Right atrium auricular region (tissue), 2 donors: ENCODE measurements at regions not wholly inside any gene's neighbourhood (a gene's known extent, or its start where the extent isn't known, plus 50 kb on each side); places are given as distances from the start of the nearest gene placed in this dataset.

Source experiments
- DNase-seq: peaks from one replicate; pipeline ENCODE4 v3.0.0-alpha.2; 2019; ENCODE audit warnings: low spot score
- H3K27ac ChIP-seq, 2 donors: fragments of 200-600 bp; sonication (generic); 1 replicate in 1 of 2; 2 replicates in 1 of 2; pipeline ENCODE4 v1.5.1; 2016 to 2019
- H3K27me3 ChIP-seq, 2 donors: fragments of 200-600 bp; sonication (generic); one replicate each; pipeline versions ENCODE4 v1.5.1 to v1.6.0; 2017 to 2019
- H3K36me3 ChIP-seq: fragments of 200-600 bp; sonication (generic); one replicate; pipeline ENCODE4 v1.5.1; 2016
- H3K4me1 ChIP-seq, 2 donors: fragments of 200-600 bp; sonication (generic); one replicate each; pipeline versions ENCODE4 v1.5.1 to v1.6.0; 2017 to 2019
- H3K4me3 ChIP-seq, 2 donors: fragments of 200-600 bp; sonication (generic); 1 replicate in 1 of 2; 2 replicates in 1 of 2; pipeline ENCODE4 v1.5.1; 2017 to 2019; ENCODE audit warnings: mild to moderate bottlenecking in 1 of 2, moderate library complexity in 1 of 2
- H3K9me3 ChIP-seq, 2 donors: fragments of 200-600 bp; sonication (generic); one replicate each; pipeline ENCODE4 v1.5.1; 2019
- TF ChIP-seq, protein P1 (sequence below), 2 donors: fragments of 200-600 bp; sonication (generic); IDR thresholded peaks; one replicate each; pipeline ENCODE4 v1.5.1; 2019; ENCODE audit warnings: antibody characterized with exemption in 2 of 2

DNA sequence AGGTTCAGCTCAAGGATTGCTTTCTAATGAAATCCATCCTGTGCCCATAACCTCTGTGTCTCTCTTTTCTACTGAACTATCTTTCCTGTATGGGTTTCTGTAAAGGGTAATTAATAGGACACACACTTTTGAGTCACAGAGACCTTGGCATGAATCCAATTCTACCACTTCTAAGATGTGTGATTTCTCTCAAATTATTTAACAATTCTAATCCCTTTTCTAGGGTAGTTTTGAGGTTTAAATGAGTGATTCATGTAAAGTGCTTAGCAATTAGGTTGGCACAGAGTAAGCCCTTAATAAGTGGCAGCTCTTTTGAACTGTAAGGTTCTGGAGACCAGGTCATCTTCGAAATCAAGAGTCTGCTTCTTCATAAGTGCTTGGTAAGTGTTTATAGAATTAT, 202.7 kb downstream of the RASSF9 start:
- DNase-seq, result no peak
- H3K27me3 ChIP-seq, result no peaks in the 10 kb centered on the region
- H3K9me3 ChIP-seq, result no peaks in the 10 kb centered on the region
- no peak overlapping the region for H3K27ac ChIP-seq
- H3K36me3 ChIP-seq, result no peaks in the 10 kb centered on the region
- TF ChIP-seq, protein P1, sequence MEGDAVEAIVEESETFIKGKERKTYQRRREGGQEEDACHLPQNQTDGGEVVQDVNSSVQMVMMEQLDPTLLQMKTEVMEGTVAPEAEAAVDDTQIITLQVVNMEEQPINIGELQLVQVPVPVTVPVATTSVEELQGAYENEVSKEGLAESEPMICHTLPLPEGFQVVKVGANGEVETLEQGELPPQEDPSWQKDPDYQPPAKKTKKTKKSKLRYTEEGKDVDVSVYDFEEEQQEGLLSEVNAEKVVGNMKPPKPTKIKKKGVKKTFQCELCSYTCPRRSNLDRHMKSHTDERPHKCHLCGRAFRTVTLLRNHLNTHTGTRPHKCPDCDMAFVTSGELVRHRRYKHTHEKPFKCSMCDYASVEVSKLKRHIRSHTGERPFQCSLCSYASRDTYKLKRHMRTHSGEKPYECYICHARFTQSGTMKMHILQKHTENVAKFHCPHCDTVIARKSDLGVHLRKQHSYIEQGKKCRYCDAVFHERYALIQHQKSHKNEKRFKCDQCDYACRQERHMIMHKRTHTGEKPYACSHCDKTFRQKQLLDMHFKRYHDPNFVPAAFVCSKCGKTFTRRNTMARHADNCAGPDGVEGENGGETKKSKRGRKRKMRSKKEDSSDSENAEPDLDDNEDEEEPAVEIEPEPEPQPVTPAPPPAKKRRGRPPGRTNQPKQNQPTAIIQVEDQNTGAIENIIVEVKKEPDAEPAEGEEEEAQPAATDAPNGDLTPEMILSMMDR (IDR thresholded peaks at IDR 0.05), result no peak
- H3K4me3 ChIP-seq, result no peak overlapping the region
- no peaks in the 10 kb centered on the region for H3K4me1 ChIP-seq

DNA sequence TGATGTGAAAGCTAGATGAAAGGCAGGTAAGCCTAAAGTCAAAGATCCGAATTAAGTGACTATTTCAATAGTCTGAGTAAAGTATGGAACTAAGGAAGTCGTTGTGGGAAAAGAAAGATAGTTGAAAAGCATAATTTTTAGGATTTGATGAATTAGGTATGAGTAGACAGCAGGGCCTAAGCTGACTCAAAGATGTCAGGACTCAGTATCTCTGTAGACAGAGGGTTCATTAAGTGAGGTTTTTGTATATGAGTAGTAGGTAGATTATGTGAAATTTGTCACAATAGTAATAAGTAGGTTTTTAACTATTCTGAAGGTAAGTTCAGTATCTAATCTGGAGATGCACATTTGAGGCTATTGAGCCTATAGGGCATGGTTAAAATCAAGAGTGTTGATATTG, 196.4 kb downstream of the RASSF9 start:
- no peaks in the 10 kb centered on the region for H3K9me3 ChIP-seq
- TF ChIP-seq, protein P1 (IDR thresholded peaks at IDR 0.05), result no peak
- H3K27ac ChIP-seq, result no peak overlapping the region
- H3K4me1 ChIP-seq, result no peaks in the 10 kb centered on the region
- no peaks in the 10 kb centered on the region for H3K36me3 ChIP-seq
- no peaks in the 10 kb centered on the region for H3K27me3 ChIP-seq
- no peak for DNase-seq
- H3K4me3 ChIP-seq, result no peak overlapping the region

DNA sequence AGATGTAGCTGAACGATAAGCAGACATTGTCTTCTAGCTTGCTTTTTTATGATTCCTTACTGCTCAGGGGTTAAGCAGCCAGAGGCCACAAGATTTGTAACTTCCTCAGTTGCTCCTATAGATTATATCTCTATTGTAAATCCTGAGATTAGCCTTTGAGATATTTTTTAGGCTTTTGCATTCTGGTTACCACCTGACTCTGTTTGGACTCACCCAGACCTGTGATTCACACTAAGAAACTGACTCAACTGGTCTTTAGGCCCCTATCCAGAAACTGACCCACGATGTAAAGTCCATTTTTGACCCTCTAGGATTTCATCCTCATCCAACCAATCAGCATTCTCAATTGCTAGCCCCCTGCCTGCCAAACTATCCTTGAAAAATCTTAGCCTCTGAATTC, 194.4 kb downstream of the RASSF9 start:
- Histone ChIP-seq H3K4me1 (no peaks in the 10 kb centered on the region), H3K9me3 (no peaks in the 10 kb centered on the region), H3K36me3 (no peaks in the 10 kb centered on the region), H3K27ac (no peak overlapping the region), H3K4me3 (no peak overlapping the region), H3K27me3 (no peaks in the 10 kb centered on the region)
- TF ChIP-seq, protein P1 (IDR thresholded peaks at IDR 0.05), result no peak
- no peak for DNase-seq

DNA sequence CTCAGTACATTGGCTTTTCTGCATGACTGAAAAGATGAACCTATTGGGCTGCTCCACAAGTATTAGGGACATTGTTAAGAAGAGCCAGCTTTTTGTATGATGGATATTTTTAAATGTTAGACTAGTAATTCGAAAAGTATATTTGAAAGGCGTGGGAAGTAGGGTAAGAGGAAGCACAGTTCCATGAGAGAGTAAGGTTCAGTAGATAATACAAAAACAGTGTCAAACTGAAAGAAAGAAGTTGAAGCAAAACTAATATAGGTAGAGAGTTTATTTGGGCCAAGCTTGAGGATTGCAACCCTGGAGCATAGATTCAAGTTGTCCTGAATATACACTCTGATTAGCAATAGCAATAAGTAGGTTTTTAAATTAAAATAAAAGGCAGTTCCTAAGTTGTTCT, 193.9 kb downstream of the RASSF9 start:
- no peaks in the 10 kb centered on the region for H3K27me3 ChIP-seq
- H3K27ac ChIP-seq, result no peak overlapping the region
- no peak overlapping the region for H3K4me3 ChIP-seq
- no peaks in the 10 kb centered on the region for H3K36me3 ChIP-seq
- H3K9me3 ChIP-seq, result no peaks in the 10 kb centered on the region
- H3K4me1 ChIP-seq, result no peaks in the 10 kb centered on the region
- TF ChIP-seq, protein P1 (IDR thresholded peaks at IDR 0.05), result no peak
- DNase-seq, result no peak

DNA sequence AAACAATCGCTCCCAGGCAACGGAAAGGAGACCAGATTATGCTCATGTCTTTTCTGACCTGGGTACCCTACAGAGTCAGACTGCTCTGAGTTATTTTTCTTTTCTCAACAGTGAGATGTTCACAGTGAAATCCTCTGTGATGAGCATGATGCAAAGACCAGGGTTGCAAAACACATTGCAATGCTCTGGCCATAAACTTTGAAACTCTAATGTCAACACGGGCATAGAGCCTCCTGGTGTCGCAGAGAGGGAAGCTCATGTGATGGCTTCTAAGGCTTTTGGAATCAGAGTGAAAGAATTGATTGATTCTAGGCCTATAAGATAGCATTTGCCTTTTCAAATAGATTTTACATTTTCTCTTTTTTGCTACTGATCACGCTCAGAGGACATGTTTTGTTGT, 193.4 kb downstream of the RASSF9 start:
- Histone ChIP-seq H3K27ac (no peak overlapping the region), H3K4me3 (no peak overlapping the region), H3K9me3 (no peaks in the 10 kb centered on the region), H3K36me3 (no peaks in the 10 kb centered on the region), H3K4me1 (no peaks in the 10 kb centered on the region), H3K27me3 (no peaks in the 10 kb centered on the region)
- no peak for DNase-seq
- TF ChIP-seq, protein P1 (IDR thresholded peaks at IDR 0.05), result no peak

DNA sequence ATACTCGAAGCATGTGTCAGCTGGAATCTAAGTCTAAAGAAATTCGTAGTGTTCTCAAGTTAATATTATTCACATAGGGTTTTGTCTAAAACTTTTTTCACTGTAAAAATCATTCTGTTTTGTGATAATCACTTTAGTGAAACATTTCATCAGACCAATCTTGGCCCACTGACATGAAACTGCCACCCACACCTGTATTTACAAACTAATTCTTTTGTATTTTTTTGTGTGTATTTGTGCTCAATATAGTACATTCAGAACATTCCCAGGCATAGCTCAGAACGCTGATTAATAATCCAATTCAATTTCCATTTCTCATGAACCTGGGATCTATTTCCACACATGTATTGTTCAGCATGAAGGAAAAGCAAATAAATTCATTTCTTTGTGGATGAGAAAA, 191.7 kb downstream of the RASSF9 start:
- no peak for DNase-seq
- Histone ChIP-seq H3K4me1 (no peaks in the 10 kb centered on the region), H3K9me3 (no peaks in the 10 kb centered on the region), H3K4me3 (no peak overlapping the region), H3K36me3 (no peaks in the 10 kb centered on the region), H3K27me3 (no peaks in the 10 kb centered on the region), H3K27ac (no peak overlapping the region)
- TF ChIP-seq, protein P1 (IDR thresholded peaks at IDR 0.05), result no peak
